HG02759 (cell line): ENCODE measurements at regions not wholly inside any gene's neighbourhood (a gene's known extent, or its start where the extent isn't known, plus 50 kb on each side); places are given as distances from the start of the nearest gene placed in this dataset.

Experiments used
- ATAC-seq: cut with Tn5 transposase; IDR thresholded peaks from one replicate; pipeline ENCODE4 v1.9.1; 2021; ENCODE audit warnings: mild to moderate bottlenecking, moderate library complexity; ENCODE audit not compliant: unreplicated experiment

DNA sequence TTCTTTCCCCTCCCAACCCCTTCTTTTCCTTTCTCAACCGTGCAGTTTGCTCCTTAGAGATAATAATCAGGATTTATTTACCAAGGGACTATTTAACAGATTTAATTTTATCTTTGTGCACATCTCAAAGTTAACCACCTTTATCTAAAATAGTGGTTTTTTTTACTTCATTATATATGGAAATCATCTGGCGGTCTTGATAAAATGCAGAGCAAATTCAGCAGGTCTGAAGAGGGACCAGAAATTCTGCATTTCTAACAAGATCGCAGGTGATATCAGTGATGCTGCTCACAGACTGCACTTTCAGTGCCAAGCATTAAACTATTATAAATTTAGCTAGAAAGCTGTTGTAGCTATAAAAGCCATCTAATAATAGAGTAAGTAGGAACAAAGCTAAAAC lies 83.4 kb upstream of the NEGR1 start:
- ATAC-seq = no peak

DNA sequence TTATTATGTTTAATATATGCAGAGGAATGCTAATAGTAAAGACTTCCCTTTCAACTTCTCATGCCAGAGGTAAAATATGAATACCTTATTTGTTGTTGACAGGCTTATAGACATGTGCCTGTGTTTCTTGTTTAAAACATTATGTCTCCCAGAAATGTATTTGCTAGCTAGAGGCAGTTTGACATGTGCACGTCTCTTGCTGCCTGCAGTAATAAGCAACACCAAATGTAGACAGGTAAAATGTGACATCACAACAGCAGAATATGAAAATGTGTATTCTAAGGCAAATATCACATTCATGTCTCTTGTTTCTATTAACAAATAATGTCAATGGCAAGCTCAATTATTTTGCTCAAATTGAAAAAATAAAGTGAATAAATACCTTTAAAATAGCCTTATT lies 80.2 kb upstream of the NEGR1 start:
- ATAC-seq = no peak

GRCh38 chr1:72357411-72357810 lies 75.1 kb upstream of the NEGR1 start:
- ATAC-seq = no peak

DNA sequence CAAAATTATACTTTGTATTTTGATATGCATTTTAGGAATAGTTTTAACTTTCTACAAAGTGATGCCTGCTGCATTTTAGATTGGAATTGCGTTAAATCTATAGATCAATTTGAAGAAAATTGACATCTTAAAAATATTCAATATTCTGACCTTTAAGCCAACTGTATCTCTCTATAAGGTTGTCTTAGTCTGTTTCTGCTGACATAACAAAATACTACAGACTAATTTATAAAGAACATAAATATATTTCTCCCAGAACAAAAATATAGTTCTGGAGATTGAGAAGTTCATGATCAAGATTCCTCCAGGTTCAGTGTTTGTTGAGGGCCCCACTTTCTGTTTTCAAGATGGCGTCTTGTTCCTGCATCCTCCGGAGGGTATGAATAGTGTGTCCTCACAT lies 73.6 kb upstream of the NEGR1 start:
- no peak for ATAC-seq

GRCh38 chr1:72341661-72342060 lies 59.3 kb upstream of the NEGR1 start:
- no peak for ATAC-seq

GRCh38 chr1:72336776-72337175 lies 54.4 kb upstream of the NEGR1 start:
- ATAC-seq = no peak
